HG02798 (cell line): ENCODE measurements at regions not wholly inside any gene's neighbourhood (a gene's known extent, or its start where the extent isn't known, plus 50 kb on each side); places are given as distances from the start of the nearest gene placed in this dataset.
"Not testable (repeated sequence)": the region's sequence is repeated elsewhere in the genome, so short reads cannot be mapped to it uniquely, and the experiment has no call there.

ENCODE experiments used
- ATAC-seq: cut with Tn5 transposase; IDR thresholded peaks from one replicate; pipeline ENCODE4 v1.9.1; 2021; ENCODE audit warnings: mild to moderate bottlenecking; ENCODE audit not compliant: unreplicated experiment, poor library complexity

- ATAC-seq, result no peak
Measured at GRCh38 chr1:102687383-102687782, 420.9 kb downstream of the COL11A1 start.

- no peak for ATAC-seq
Measured at GRCh38 chr1:102661481-102661880, 446.8 kb downstream of the COL11A1 start.

- ATAC-seq, result not testable (repeated sequence)
Measured at GRCh38 chr1:102659876-102660483, 448.3 kb downstream of the COL11A1 start.

GRCh38 chr1:102655034-102655433, 453.3 kb downstream of the COL11A1 start:
- ATAC-seq, result no peak

GRCh38 chr1:102640872-102641271, 467.4 kb downstream of the COL11A1 start:
- no peak for ATAC-seq

- ATAC-seq, result no peak
Measured at GRCh38 chr1:102640312-102640711, 468.0 kb downstream of the COL11A1 start.

GRCh38 chr1:102631691-102632090, 476.6 kb downstream of the COL11A1 start:
- ATAC-seq, result no peak

GRCh38 chr1:102630041-102630440, 478.3 kb downstream of the COL11A1 start:
- no peak for ATAC-seq

GRCh38 chr1:102628109-102628613, 480.2 kb downstream of the COL11A1 start:
- no peak for ATAC-seq

- no peak for ATAC-seq
Measured at GRCh38 chr1:102627145-102627544, 481.2 kb downstream of the COL11A1 start.

- no peak for ATAC-seq
Measured at GRCh38 chr1:102615896-102616295, 492.4 kb downstream of the COL11A1 start.

- no peak for ATAC-seq
Measured at GRCh38 chr1:102595106-102595505, 513.2 kb downstream of the COL11A1 start.

GRCh38 chr1:102593276-102593675, 515.0 kb downstream of the COL11A1 start:
- no peak for ATAC-seq

- ATAC-seq, result no peak
Measured at GRCh38 chr1:102588536-102588935, 519.8 kb downstream of the COL11A1 start.

- no peak for ATAC-seq
Measured at GRCh38 chr1:102586022-102586421, 522.3 kb downstream of the COL11A1 start.

GRCh38 chr1:102580806-102581205, 527.5 kb downstream of the COL11A1 start:
- ATAC-seq, result no peak

- ATAC-seq, result no peak
Measured at GRCh38 chr1:102578804-102579203, 529.5 kb downstream of the COL11A1 start.

GRCh38 chr1:102572637-102573036, 535.7 kb downstream of the COL11A1 start:
- no peak for ATAC-seq

- no peak for ATAC-seq
Measured at GRCh38 chr1:102566182-102566581, 542.1 kb downstream of the COL11A1 start.

- ATAC-seq, result no peak
Measured at GRCh38 chr1:102562380-102562779, 545.9 kb downstream of the COL11A1 start.

GRCh38 chr1:102550729-102551384, 554.1 kb upstream of the OLFM3 start:
- peak; percentile 65 for ATAC-seq

GRCh38 chr1:102546251-102546650, 549.5 kb upstream of the OLFM3 start:
- ATAC-seq, result no peak
